ENCODE measurements at regions not wholly inside any gene's neighbourhood (a gene's known extent, or its start where the extent isn't known, plus 50 kb on each side); places are given as distances from the start of the nearest gene placed in this dataset.

GRCh38 chr2:221969830-221970144 is 329.0 kb downstream of the PAX3 start:
- TF ChIP-seq CTCF (conservative IDR thresholded peaks at IDR 0.05 in 1 of 2, IDR thresholded peaks at IDR 0.05 in 1 of 2; ENCODE audit: low read depth in 1 of 2, low read length in 2 of 2) (no peak), EZH2 (IDR thresholded peaks at IDR 0.05; ENCODE audit: low read length, missing control alignments) (no peak)
